ENCODE measurements at regions not wholly inside any gene's neighbourhood (a gene's known extent, or its start where the extent isn't known, plus 50 kb on each side); places are given as distances from the start of the nearest gene placed in this dataset.

- no peak for DNase-seq
Measured at GRCh38 chr6:167588920-167589614, 237.6 kb upstream of the AFDN start.

DNA sequence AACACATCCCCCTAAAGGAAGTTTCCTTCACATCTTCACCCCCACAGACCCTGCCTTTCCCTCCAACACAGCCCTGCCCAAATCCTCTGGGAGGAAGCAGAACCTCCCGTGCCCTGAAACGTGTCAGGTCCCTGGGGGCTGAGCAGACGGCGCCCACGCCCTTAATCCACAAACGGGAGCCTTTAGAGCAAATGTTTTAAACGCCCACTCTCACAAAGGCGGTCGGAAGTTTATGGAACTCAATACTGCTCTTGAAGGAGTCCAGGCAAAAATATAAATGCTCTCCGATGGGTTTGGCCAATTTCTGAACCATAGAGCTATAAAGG is 237.1 kb upstream of the AFDN start:
- DNase-seq = no peak

DNA sequence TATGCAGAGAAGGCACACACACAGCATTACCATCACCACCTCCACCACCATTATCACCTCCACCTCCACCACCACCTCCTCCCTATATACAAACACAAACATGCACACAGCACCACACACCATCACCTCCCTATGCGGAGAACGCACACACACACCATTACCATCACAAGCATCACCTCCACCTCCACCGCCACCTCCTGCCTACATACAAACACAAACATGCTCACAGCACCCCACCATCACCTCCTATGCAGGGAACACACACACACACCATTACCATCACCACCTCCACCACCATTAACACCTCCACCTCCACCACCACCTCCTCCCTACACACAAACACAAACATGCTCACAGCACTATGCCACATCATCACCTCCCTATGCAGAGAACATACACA is 236.5 kb upstream of the AFDN start:
- DNase-seq = no peak

Measured in NCI-H69 (cell line).